IMR-90 (cell line): ENCODE measurements at regions not wholly inside any gene's neighbourhood (a gene's known extent, or its start where the extent isn't known, plus 50 kb on each side); places are given as distances from the start of the nearest gene placed in this dataset.

Experiments
- ATAC-seq: fragments of 200-7000 bp; cut with Tn5 transposase; 2 replicates; pipeline ENCODE4 v1.9.1; 2020; ENCODE audit warnings: low read depth, mild to moderate bottlenecking, moderate library complexity
- BruUV-seq: library from RNA; stranded (reverse); fragments of 400-500 nt; replicated peaks from 2 replicates; lab custom pipeline; 2021; lab: Mats Ljungman, UMichigan
- CTCF ChIA-PET: fragments of 300-600 bp; formaldehyde crosslinking; extraction: SDS; loops from one replicate; lab custom pipeline; 2021; ENCODE audit warnings: antibody characterized with exemption; lab: Yijun Ruan, JAX
- POLR2A ChIA-PET: fragments of 300-600 bp; sonication (Branson Sonifier 250); formaldehyde crosslinking; loops from one replicate; lab custom pipeline; 2022; ENCODE audit warnings: antibody characterized with exemption; ENCODE audit not compliant: unreplicated experiment; lab: Charles Lee
- DNase-seq: peaks from one replicate; pipeline ENCODE4 v3.0.0; 2013
- H2AFZ ChIP-seq: replicated peaks from 2 replicates; pipeline ENCODE3; 2013; ENCODE audit warnings: low read length, mild to moderate bottlenecking; ENCODE audit not compliant: poor library complexity
- H2AK5ac ChIP-seq: 2 replicates; pipeline ENCODE4 v1.6.1; 2013; ENCODE audit warnings: low read depth, low read length, inconsistent platforms
- H2AK9ac ChIP-seq: replicated peaks from 2 replicates; pipeline ENCODE3; 2013; ENCODE audit warnings: mild to moderate bottlenecking, low read depth, low read length, moderate library complexity; ENCODE audit not compliant: poor library complexity
- H2BK120ac ChIP-seq: 2 replicates; pipeline ENCODE4 v1.6.1; 2013; ENCODE audit warnings: low read depth, low read length, inconsistent platforms
- H2BK15ac ChIP-seq: 3 replicates; pipeline ENCODE4 v1.6.1; 2013; ENCODE audit warnings: low read depth, low read length, inconsistent platforms
- H2BK20ac ChIP-seq: 2 replicates; pipeline ENCODE4 v1.6.1; 2013; ENCODE audit warnings: low read depth, mild to moderate bottlenecking, inconsistent platforms, low read length, moderate library complexity
- H2BK5ac ChIP-seq: 2 replicates; pipeline ENCODE4 v1.6.1; 2013; ENCODE audit warnings: mild to moderate bottlenecking, low read depth, low read length, inconsistent platforms; ENCODE audit not compliant: poor library complexity, severe bottlenecking
- H3K14ac ChIP-seq: replicated peaks from 2 replicates; pipeline ENCODE4 v1.6.1; 2013; ENCODE audit warnings: low read depth, low read length, inconsistent platforms
- H3K18ac ChIP-seq: 2 replicates; pipeline ENCODE4 v1.6.1; 2013; ENCODE audit warnings: low read depth, low read length, control low read depth
- H3K23ac ChIP-seq: 2 replicates; pipeline ENCODE4 v1.6.1; 2013; ENCODE audit warnings: low read depth, low read length, inconsistent platforms
- H3K27ac ChIP-seq: 2 replicates; pipeline ENCODE4 v1.5.1; 2013; ENCODE audit warnings: mild to moderate bottlenecking, control low read depth, low read length; ENCODE audit not compliant: insufficient read depth
- H3K27me3 ChIP-seq: 2 replicates; pipeline ENCODE4 v1.6.1; 2013; ENCODE audit warnings: low read length; ENCODE audit not compliant: control insufficient read depth, insufficient read depth
- H3K36me3 ChIP-seq: 2 replicates; pipeline ENCODE4 v1.6.1; 2013; ENCODE audit warnings: low read length, mixed read lengths; ENCODE audit not compliant: control insufficient read depth, insufficient read depth
- H3K4ac ChIP-seq: 2 replicates; pipeline ENCODE4 v1.6.1; 2013; ENCODE audit warnings: low read depth, low read length, inconsistent platforms
- H3K4me1 ChIP-seq: 2 replicates; pipeline ENCODE4 v1.6.1; 2013; ENCODE audit warnings: low read length, mixed read lengths; ENCODE audit not compliant: control insufficient read depth, insufficient read depth
- H3K4me2 ChIP-seq: 2 replicates; pipeline ENCODE4 v1.6.1; 2013; ENCODE audit warnings: low read depth, mild to moderate bottlenecking, control low read depth, low read length, moderate library complexity
- H3K4me3 ChIP-seq: 2 replicates; pipeline ENCODE4 v1.5.1; 2013; ENCODE audit warnings: low read depth, mild to moderate bottlenecking, control low read depth, low read length, moderate library complexity; ENCODE audit not compliant: insufficient read depth
- H3K56ac ChIP-seq: 2 replicates; pipeline ENCODE4 v1.6.1; 2013; ENCODE audit warnings: low read length, inconsistent platforms; ENCODE audit not compliant: insufficient read depth; ENCODE audit errors: extremely low read depth
- H3K79me1 ChIP-seq, 2 experiments: 2 replicates each; pipeline ENCODE4 v1.6.1; 2013; ENCODE audit warnings: low read length in 2 of 2, inconsistent platforms in 1 of 2, low read depth in 1 of 2
- H3K9ac ChIP-seq: 2 replicates; pipeline ENCODE4 v1.6.1; 2013; ENCODE audit warnings: low read depth, low read length, control low read depth
- H3K9me1 ChIP-seq: 2 replicates; pipeline ENCODE4 v1.6.1; 2013; ENCODE audit warnings: low read length, inconsistent platforms; ENCODE audit not compliant: insufficient read depth
- H3K9me3 ChIP-seq: 2 replicates; pipeline ENCODE4 v1.6.1; 2013; ENCODE audit warnings: low read length; ENCODE audit not compliant: control insufficient read depth, insufficient read depth
- H4K20me1 ChIP-seq: 2 replicates; pipeline ENCODE4 v1.6.1; 2013; ENCODE audit warnings: low read length, inconsistent platforms; ENCODE audit not compliant: insufficient read depth
- H4K5ac ChIP-seq: 2 replicates; pipeline ENCODE4 v1.6.1; 2013; ENCODE audit warnings: mild to moderate bottlenecking, low read depth, low read length, control low read depth
- H4K8ac ChIP-seq, 2 experiments: 2 replicates each; pipeline ENCODE4 v1.6.1; 2013; ENCODE audit warnings: low read depth in 2 of 2, low read length in 2 of 2, control low read depth in 1 of 2, inconsistent platforms in 1 of 2
- H4K91ac ChIP-seq: 2 replicates; pipeline ENCODE4 v1.6.1; 2013; ENCODE audit warnings: low read depth, low read length, inconsistent platforms; ENCODE audit not compliant: insufficient read depth
- BHLHE40 ChIP-seq: fragments of 150-350 bp; IDR thresholded peaks from 2 replicates; pipeline ENCODE4 v1.6.1; 2016; ENCODE audit warnings: mild to moderate bottlenecking, low read depth, low read length
- CEBPB ChIP-seq: IDR thresholded peaks from 2 replicates; pipeline ENCODE4 v1.6.1; 2012; ENCODE audit warnings: low read depth, low read length, improper control_type of control experiment
- CHD1 ChIP-seq: IDR thresholded peaks from 2 replicates; pipeline ENCODE4 v1.6.1; 2012; ENCODE audit warnings: low read depth, low read length, improper control_type of control experiment
- FOS ChIP-seq: fragments of 150-350 bp; IDR thresholded peaks from 2 replicates; pipeline ENCODE4 v1.6.1; 2016; ENCODE audit warnings: low read depth, low read length
- MAFK ChIP-seq: IDR thresholded peaks from 2 replicates; pipeline ENCODE4 v1.6.1; 2012; ENCODE audit warnings: low read depth, low read length, improper control_type of control experiment
- MAZ ChIP-seq: IDR thresholded peaks from 2 replicates; pipeline ENCODE4 v1.6.1; 2012; ENCODE audit warnings: low read depth, mild to moderate bottlenecking, low read length, improper control_type of control experiment, moderate library complexity, borderline replicate concordance
- MXI1 ChIP-seq: IDR thresholded peaks from 2 replicates; pipeline ENCODE4 v1.6.1; 2012; ENCODE audit warnings: low read depth, mild to moderate bottlenecking, low read length, moderate library complexity, borderline replicate concordance
- NFE2L2 ChIP-seq: fragments of 150-350 bp; IDR thresholded peaks from 2 replicates; pipeline ENCODE4 v1.6.1; 2016; ENCODE audit warnings: low read depth, mild to moderate bottlenecking, low read length
- POLR2A ChIP-seq: IDR thresholded peaks from 2 replicates; pipeline ENCODE4 v1.6.1; 2012; ENCODE audit warnings: mild to moderate bottlenecking, low read depth, low read length
- RAD21 ChIP-seq: IDR thresholded peaks from 2 replicates; pipeline ENCODE4 v1.6.1; 2012; ENCODE audit warnings: low read length, improper control_type of control experiment
- RCOR1 ChIP-seq: IDR thresholded peaks from 2 replicates; pipeline ENCODE4 v1.6.1; 2012; ENCODE audit warnings: mild to moderate bottlenecking, low read length, improper control_type of control experiment; ENCODE audit not compliant: insufficient replicate concordance
- RFX5 ChIP-seq: IDR thresholded peaks from 2 replicates; pipeline ENCODE4 v1.8.0; 2012; ENCODE audit warnings: low read depth, mild to moderate bottlenecking, low read length, moderate library complexity
- SMC3 ChIP-seq: fragments of 150-350 bp; IDR thresholded peaks from 2 replicates; pipeline ENCODE4 v1.6.1; 2016; ENCODE audit warnings: low read depth, mild to moderate bottlenecking, antibody characterized with exemption, low read length, moderate library complexity
- whole genome bisulfite sequencing, 2 experiments: methylation state at CpG; one replicate each; pipeline versions ENCODE4 v1.1.5 to v1.1.7; 2013; ENCODE audit warnings: missing lambda C conversion rate in 2 of 2; ENCODE audit not compliant: insufficient read length in 1 of 2; ENCODE audit errors: extremely low coverage in 2 of 2; 5-methylcytosine and 5-hydroxymethylcytosine counted together
- dilution Hi-C: fragments of 300-500 bp; cut with HindIII; formaldehyde crosslinking; loops from one replicate; pipeline ENCODE4 v1.14.3; 2018; ENCODE audit warnings: low sequenced_read_pairs; ENCODE audit not compliant: unreplicated experiment
- in situ Hi-C: fragments of 300-500 bp; cut with MboI; formaldehyde crosslinking; loops from 3 replicates; pipeline ENCODE4 v1.14.3; 2019; ENCODE audit warnings: low sequenced_read_pairs, inconsistent platforms, mixed read lengths
- intact Hi-C: fragments of 100-400 bp; cut with micrococcal nuclease; formaldehyde crosslinking; loops from 2 replicates; pipeline ENCODE4 v1.10.0; 2022
- TF ChIP-seq, protein P1 (sequence below): conservative IDR thresholded peaks from 2 replicates; pipeline ENCODE4 v1.5.1; 2012; ENCODE audit warnings: mild to moderate bottlenecking, low read depth, low read length, improper control_type of control experiment
- TF ChIP-seq, protein P2 (sequence below): fragments of 150-350 bp; IDR thresholded peaks from 2 replicates; pipeline ENCODE4 v1.6.1; 2016; ENCODE audit warnings: low read depth, mild to moderate bottlenecking, low read length, moderate library complexity, borderline replicate concordance
- TF ChIP-seq, protein P3 (sequence below): fragments of 150-350 bp; IDR thresholded peaks from 2 replicates; pipeline ENCODE4 v1.6.1; 2017; ENCODE audit warnings: mild to moderate bottlenecking, antibody characterized with exemption, low read length, low read depth

DNA sequence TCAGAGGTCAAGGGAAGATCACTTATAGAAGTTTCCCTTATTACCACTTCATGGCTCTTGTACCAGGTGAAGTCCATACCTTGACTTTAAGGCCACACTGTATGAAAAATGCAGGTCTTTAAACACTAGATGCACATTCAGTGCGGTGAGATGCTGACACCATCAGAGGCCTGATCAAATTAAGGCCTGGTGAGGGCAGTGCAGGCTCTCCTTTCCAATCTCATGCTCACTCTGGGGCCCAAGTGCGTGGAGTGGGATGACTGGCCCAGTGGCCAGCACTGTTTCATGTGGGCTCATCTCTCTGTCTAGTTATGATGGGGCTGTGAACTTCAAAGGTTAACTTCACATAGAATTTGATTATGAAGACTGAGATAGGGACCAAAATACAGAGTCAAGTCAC lies 281.1 kb downstream of the SLC4A3 start:
- DNase-seq = no peak
- Histone ChIP-seq H2BK120ac (no peak overlapping the region), H3K9me3 (no peaks in the 10 kb centered on the region), H3K4ac (no peak overlapping the region), H4K91ac (no peak overlapping the region), H3K79me1 (no peaks in the 10 kb centered on the region), H2BK20ac (no peak overlapping the region), H3K4me2 (no peak overlapping the region), H3K56ac (no peak overlapping the region), H3K4me3 (no peak overlapping the region), H2AFZ (no peak overlapping the region), H2AK9ac (no peak overlapping the region), H3K4me1 (peaks cover 2% of the 10 kb centered on the region; the same call in 1 of the 2 replicates), H3K9ac (no peak overlapping the region), H4K8ac (no peak overlapping the region), H3K27ac (no peak overlapping the region), H3K27me3 (peaks cover 3% of the 10 kb centered on the region), H2BK5ac (no peak overlapping the region), H3K23ac (no peak overlapping the region), H3K14ac (no peak overlapping the region), H2BK15ac (no peak overlapping the region), H4K20me1 (no peaks in the 10 kb centered on the region), H3K18ac (no peak overlapping the region), H2AK5ac (no peak overlapping the region), H3K36me3 (no peaks in the 10 kb centered on the region), H3K9me1 (no peaks in the 10 kb centered on the region), H4K5ac (no peak overlapping the region)
- no TSS peak for BruUV-seq
- CTCF ChIA-PET = no interaction called here
- in situ Hi-C loops (no loop called here), dilution Hi-C loops (no loop called here), intact Hi-C loops (no loop called here)
- WGBS, 2 experiments = 71% methylated on average over 1 of the region's 2 CpGs; no CpG with 5 or more reads in 1 of the 2 experiments
- no peak for TF ChIP-seq POLR2A
- TF ChIP-seq, protein P1, sequence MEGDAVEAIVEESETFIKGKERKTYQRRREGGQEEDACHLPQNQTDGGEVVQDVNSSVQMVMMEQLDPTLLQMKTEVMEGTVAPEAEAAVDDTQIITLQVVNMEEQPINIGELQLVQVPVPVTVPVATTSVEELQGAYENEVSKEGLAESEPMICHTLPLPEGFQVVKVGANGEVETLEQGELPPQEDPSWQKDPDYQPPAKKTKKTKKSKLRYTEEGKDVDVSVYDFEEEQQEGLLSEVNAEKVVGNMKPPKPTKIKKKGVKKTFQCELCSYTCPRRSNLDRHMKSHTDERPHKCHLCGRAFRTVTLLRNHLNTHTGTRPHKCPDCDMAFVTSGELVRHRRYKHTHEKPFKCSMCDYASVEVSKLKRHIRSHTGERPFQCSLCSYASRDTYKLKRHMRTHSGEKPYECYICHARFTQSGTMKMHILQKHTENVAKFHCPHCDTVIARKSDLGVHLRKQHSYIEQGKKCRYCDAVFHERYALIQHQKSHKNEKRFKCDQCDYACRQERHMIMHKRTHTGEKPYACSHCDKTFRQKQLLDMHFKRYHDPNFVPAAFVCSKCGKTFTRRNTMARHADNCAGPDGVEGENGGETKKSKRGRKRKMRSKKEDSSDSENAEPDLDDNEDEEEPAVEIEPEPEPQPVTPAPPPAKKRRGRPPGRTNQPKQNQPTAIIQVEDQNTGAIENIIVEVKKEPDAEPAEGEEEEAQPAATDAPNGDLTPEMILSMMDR = no peak
- no peak for TF ChIP-seq RFX5
- TF ChIP-seq FOS = no peak
- TF ChIP-seq CEBPB = no peak
- TF ChIP-seq MXI1 = no peak
- TF ChIP-seq NFE2L2 = no peak
- TF ChIP-seq RAD21 = no peak
- no peak for TF ChIP-seq SMC3
- no peak for TF ChIP-seq MAZ
- no peak for TF ChIP-seq MAFK
- TF ChIP-seq, protein P2, sequence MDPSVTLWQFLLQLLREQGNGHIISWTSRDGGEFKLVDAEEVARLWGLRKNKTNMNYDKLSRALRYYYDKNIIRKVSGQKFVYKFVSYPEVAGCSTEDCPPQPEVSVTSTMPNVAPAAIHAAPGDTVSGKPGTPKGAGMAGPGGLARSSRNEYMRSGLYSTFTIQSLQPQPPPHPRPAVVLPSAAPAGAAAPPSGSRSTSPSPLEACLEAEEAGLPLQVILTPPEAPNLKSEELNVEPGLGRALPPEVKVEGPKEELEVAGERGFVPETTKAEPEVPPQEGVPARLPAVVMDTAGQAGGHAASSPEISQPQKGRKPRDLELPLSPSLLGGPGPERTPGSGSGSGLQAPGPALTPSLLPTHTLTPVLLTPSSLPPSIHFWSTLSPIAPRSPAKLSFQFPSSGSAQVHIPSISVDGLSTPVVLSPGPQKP = no peak
- TF ChIP-seq BHLHE40 = no peak
- no peak for TF ChIP-seq CHD1
- no peak for TF ChIP-seq RCOR1
- TF ChIP-seq, protein P3, sequence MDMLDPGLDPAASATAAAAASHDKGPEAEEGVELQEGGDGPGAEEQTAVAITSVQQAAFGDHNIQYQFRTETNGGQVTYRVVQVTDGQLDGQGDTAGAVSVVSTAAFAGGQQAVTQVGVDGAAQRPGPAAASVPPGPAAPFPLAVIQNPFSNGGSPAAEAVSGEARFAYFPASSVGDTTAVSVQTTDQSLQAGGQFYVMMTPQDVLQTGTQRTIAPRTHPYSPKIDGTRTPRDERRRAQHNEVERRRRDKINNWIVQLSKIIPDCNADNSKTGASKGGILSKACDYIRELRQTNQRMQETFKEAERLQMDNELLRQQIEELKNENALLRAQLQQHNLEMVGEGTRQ = no peak
- POLR2A ChIA-PET = no interaction called here
- no peak for ATAC-seq
